Gastrocnemius medialis (tissue), 4 donors: ENCODE measurements at regions not wholly inside any gene's neighbourhood (a gene's known extent, or its start where the extent isn't known, plus 50 kb on each side); places are given as distances from the start of the nearest gene placed in this dataset.

ENCODE experiments used
- ATAC-seq, 2 donors: fragments of 150-250 bp; one replicate each; pipeline ENCODE4 v1.9.1; 2016
- DNase-seq, 2 donors: peaks; one replicate each; pipeline ENCODE4 v3.0.0-alpha.2; 2019
- H3K27ac ChIP-seq, 4 donors: fragments of 200-600 bp; sonication (generic); 1 replicate in 1 of 4; 2 replicates in 3 of 4; pipeline ENCODE4 v1.5.1; 2016 to 2018; ENCODE audit warnings: mild to moderate bottlenecking in 2 of 4, moderate library complexity in 1 of 4
- H3K27me3 ChIP-seq, 3 donors: fragments of 200-600 bp; sonication (generic) in 2 of 3; 1 replicate in 1 of 3; 2 replicates in 2 of 3; pipeline versions ENCODE4 v1.5.1 to v1.6.0; 2016 to 2019; ENCODE audit warnings: mild to moderate bottlenecking in 1 of 3, moderate library complexity in 1 of 3
- H3K36me3 ChIP-seq, 2 donors: fragments of 200-600 bp; sonication (generic) in 1 of 2; one replicate each; pipeline ENCODE4 v1.5.1; 2017 to 2018
- H3K4me1 ChIP-seq, 2 donors: fragments of 200-600 bp; sonication (generic) in 1 of 2; one replicate each; pipeline ENCODE4 v1.5.1; 2016 to 2017; ENCODE audit warnings: mild to moderate bottlenecking in 2 of 2
- H3K4me3 ChIP-seq, 4 donors: fragments of 200-600 bp; sonication (generic) in 3 of 4; 1 replicate in 1 of 4; 2 replicates in 3 of 4; pipeline ENCODE4 v1.5.1; 2016 to 2019; ENCODE audit warnings: mild to moderate bottlenecking in 2 of 4
- H3K9me3 ChIP-seq, 3 donors: fragments of 200-600 bp; sonication (generic) in 2 of 3; 1 replicate in 1 of 3; 2 replicates in 2 of 3; pipeline ENCODE4 v1.5.1; 2016 to 2019
- POLR2A ChIP-seq, 2 donors: fragments of 450-650 bp; IDR thresholded peaks; one replicate each; pipeline ENCODE4 v1.6.1; 2017; ENCODE audit warnings: antibody characterized with exemption in 2 of 2, mild to moderate bottlenecking in 2 of 2, moderate library complexity in 2 of 2
- in situ Hi-C, 4 donors: fragments of 200-750 bp; cut with MboI; loops; one replicate each; pipeline versions ENCODE4 v1.15.0 to v1.8.0; 2017; ENCODE audit warnings: low sequenced_read_pairs in 4 of 4
- intact Hi-C: fragments of 100-400 bp; cut with DNase I; formaldehyde crosslinking; loops from one replicate; pipeline ENCODE4 v1.15.1; 2023; ENCODE audit warnings: low total_unique reads
- TF ChIP-seq, protein P1 (sequence below), 5 experiments: fragments of 450-650 bp in 3 of 5; fragments of 200-600 bp in 2 of 5; sonication (generic) in 2 of 5; IDR thresholded peaks in 4 of 5; conservative IDR thresholded peaks in 1 of 5; 1 replicate in 4 of 5; 2 replicates in 1 of 5; pipeline ENCODE4 v1.5.1; 2016 to 2019; ENCODE audit warnings: antibody characterized with exemption in 5 of 5, mild to moderate bottlenecking in 3 of 5, moderate library complexity in 3 of 5

DNA sequence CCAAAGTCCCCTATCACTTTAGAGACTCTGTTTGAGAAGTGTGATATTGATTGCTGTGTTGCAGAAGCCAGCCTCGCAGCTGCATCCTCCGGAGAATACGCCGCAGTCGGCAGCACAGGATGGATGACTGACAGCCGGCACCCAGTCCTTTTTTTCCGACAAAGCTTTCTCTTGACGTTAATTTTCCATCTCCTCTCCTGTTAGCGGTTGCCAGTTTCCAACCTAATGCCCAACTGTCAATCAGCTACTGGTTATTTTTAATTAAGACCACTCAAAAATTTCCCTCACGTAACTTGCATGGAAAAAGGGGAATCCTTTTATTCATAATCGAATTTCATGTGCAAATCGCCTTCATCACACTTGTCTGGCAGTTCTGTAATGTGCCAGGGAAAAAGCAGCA is 953.9 kb downstream of the CDH11 start:
- in situ Hi-C loops, result no loop called here

DNA sequence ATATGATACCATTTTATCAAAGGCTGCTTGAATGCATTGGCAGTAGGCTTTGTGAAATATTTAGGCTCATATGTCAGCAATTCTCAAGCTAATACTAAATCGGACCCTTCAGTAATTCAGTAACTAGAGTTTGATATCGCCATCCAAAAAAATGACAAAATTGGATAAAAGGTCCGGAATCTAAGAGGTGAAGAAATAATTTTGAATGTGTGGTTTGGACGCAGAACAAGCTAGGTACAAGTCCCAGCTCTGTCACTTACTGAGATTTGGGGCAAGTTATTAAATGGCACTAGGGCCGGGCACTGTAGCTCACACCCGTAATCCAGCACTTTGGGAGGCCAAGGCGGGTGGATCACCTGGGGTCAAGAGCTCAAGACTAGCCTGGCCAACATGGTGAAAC is 956.5 kb downstream of the CDH11 start:
- ATAC-seq (no peak), DNase-seq (no peak)
- Histone ChIP-seq H3K27ac (no peak overlapping the region), H3K27me3 (no peaks in the 10 kb centered on the region), H3K36me3 (no peaks in the 10 kb centered on the region), H3K4me3 (no peak overlapping the region), H3K9me3 (no peaks in the 10 kb centered on the region), H3K4me1 (no peaks in the 10 kb centered on the region)
- in situ Hi-C loops (no loop called here), intact Hi-C loops (loop anchor here (10.0 kb wide), 1 partner anchor 309 kb away; no protein-coding TSS in a partner anchor)
- no peak for TF ChIP-seq POLR2A (IDR thresholded peaks at IDR 0.05)
- TF ChIP-seq, protein P1, sequence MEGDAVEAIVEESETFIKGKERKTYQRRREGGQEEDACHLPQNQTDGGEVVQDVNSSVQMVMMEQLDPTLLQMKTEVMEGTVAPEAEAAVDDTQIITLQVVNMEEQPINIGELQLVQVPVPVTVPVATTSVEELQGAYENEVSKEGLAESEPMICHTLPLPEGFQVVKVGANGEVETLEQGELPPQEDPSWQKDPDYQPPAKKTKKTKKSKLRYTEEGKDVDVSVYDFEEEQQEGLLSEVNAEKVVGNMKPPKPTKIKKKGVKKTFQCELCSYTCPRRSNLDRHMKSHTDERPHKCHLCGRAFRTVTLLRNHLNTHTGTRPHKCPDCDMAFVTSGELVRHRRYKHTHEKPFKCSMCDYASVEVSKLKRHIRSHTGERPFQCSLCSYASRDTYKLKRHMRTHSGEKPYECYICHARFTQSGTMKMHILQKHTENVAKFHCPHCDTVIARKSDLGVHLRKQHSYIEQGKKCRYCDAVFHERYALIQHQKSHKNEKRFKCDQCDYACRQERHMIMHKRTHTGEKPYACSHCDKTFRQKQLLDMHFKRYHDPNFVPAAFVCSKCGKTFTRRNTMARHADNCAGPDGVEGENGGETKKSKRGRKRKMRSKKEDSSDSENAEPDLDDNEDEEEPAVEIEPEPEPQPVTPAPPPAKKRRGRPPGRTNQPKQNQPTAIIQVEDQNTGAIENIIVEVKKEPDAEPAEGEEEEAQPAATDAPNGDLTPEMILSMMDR (IDR thresholded peaks at IDR 0.05 in 4 of 5, conservative IDR thresholded peaks at IDR 0.05 in 1 of 5), result no peak

More for the DNA sequence above, 953.9 kb downstream of the CDH11 start:
- Histone ChIP-seq H3K4me3 (no peak overlapping the region), H3K36me3 (no peaks in the 10 kb centered on the region), H3K27me3 (no peaks in the 10 kb centered on the region), H3K27ac (no peak overlapping the region), H3K9me3 (no peaks in the 10 kb centered on the region), H3K4me1 (no peaks in the 10 kb centered on the region)
- ATAC-seq, result no peak
- TF ChIP-seq, protein P1 (IDR thresholded peaks at IDR 0.05 in 4 of 5, conservative IDR thresholded peaks at IDR 0.05 in 1 of 5), result no peak
- TF ChIP-seq POLR2A (IDR thresholded peaks at IDR 0.05), result no peak
- intact Hi-C loops, result loop anchor here (10.0 kb wide), 1 partner anchor 307 kb away; no protein-coding TSS in a partner anchor
- no peak for DNase-seq

DNA sequence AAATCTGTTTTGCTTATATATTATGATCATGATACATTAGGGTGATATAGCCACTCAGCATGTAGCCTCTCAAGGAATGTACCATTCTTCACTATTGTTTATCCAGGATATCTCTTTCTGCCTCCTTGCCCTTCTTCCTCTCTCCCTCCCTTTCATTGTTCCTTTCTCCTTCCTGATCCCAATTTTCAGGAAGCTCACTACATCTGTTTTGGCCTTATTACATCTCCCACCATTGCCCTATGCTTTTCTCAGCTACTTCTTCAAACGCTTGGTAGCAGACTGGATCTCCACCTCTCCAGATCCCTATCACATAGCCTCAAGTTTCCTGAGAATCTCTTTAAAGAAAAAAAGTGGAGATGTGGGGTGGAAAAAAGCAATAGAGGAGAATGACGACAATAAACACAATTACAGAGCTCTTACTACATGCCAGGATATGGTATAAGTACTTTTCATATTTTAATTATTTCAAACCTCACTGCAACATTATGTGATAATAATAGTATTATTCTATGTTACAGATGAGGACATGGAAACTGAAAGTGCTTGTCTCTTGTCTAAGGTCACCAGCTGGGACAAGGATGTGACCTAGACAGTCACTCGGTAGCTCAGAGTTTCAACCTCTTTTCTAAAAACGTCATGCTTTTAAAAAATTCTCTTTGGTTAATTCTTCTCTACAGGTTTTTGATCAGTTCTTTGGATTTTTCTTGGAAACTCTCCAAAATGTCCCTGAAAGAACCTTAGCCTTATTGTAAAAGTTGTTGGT is 959.1 kb downstream of the CDH11 start:
- in situ Hi-C loops, result no loop called here
- H3K4me1 ChIP-seq, result no peaks in the 10 kb centered on the region
- H3K36me3 ChIP-seq, result no peaks in the 10 kb centered on the region
- DNase-seq (no peak), ATAC-seq (no peak)
- H3K27ac ChIP-seq, result no peak overlapping the region
- H3K9me3 ChIP-seq, result no peaks in the 10 kb centered on the region
- intact Hi-C loops, result loop anchor here (5.0 to 10.0 kb wide), 3 partner anchors 90 to 905 kb away; no protein-coding TSS in a partner anchor
- no peak overlapping the region for H3K4me3 ChIP-seq
- TF ChIP-seq, protein P1 (IDR thresholded peaks at IDR 0.05 in 4 of 5, conservative IDR thresholded peaks at IDR 0.05 in 1 of 5), result no peak
- no peak for TF ChIP-seq POLR2A (IDR thresholded peaks at IDR 0.05)
- no peaks in the 10 kb centered on the region for H3K27me3 ChIP-seq

DNA sequence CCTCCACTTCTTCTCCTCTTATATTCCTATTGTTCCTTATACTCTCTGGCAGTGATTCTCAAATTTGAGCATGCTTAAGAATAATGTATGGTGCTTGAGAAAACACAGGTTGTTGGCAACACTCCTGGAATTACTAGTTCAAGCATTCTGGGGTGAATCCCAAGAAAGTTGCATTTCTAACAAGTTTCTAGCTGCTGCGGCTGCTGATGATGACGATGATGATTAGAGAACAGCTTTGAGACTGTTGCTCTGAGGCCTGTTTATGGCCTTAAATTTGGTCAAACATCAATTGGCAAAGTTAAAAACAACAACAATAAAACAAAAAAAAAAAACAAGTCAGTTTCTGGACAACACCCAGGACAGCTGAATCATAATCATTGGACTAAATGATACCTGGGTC is 961.9 kb downstream of the CDH11 start:
- ATAC-seq (no peak), DNase-seq (no peak)
- Histone ChIP-seq H3K4me3 (no peak overlapping the region), H3K27ac (no peak overlapping the region), H3K27me3 (no peaks in the 10 kb centered on the region), H3K4me1 (no peaks in the 10 kb centered on the region), H3K36me3 (no peaks in the 10 kb centered on the region), H3K9me3 (no peaks in the 10 kb centered on the region)
- no peak for TF ChIP-seq POLR2A (IDR thresholded peaks at IDR 0.05)
- TF ChIP-seq, protein P1 (IDR thresholded peaks at IDR 0.05 in 4 of 5, conservative IDR thresholded peaks at IDR 0.05 in 1 of 5), result no peak
- in situ Hi-C loops (no loop called here), intact Hi-C loops (loop anchor here (5.0 to 10.0 kb wide), 3 partner anchors 92 to 907 kb away; no protein-coding TSS in a partner anchor)
